ENCODE measurements at regions not wholly inside any gene's neighbourhood (a gene's known extent, or its start where the extent isn't known, plus 50 kb on each side); places are given as distances from the start of the nearest gene placed in this dataset.

GRCh38 chr3:11903047-11903446, 56.4 kb upstream of the TAMM41 start:
- no peak overlapping the region for H3K4me3 ChIP-seq
- no peaks in the 10 kb centered on the region for H3K36me3 ChIP-seq
- TF ChIP-seq POLR2A (IDR thresholded peaks at IDR 0.05) (no peak), CTCF (IDR thresholded peaks at IDR 0.05) (no peak)
- H3K9me3 ChIP-seq: no peaks in the 10 kb centered on the region
- 79 to 80% methylated on average over 10 to 12 of the region's 12 CpGs for WGBS, 2 donors
- no peak for DNase-seq
- no peaks in the 10 kb centered on the region for H3K4me1 ChIP-seq
- no peak overlapping the region for H3K27ac ChIP-seq
- intact Hi-C loops (cut with DNase I): no loop called here
- no peaks in the 10 kb centered on the region for H3K27me3 ChIP-seq

GRCh38 chr3:11903447-11903846, 56.8 kb upstream of the TAMM41 start:
- Histone ChIP-seq H3K36me3 (no peaks in the 10 kb centered on the region), H3K27ac (no peak overlapping the region), H3K27me3 (no peaks in the 10 kb centered on the region), H3K9me3 (no peaks in the 10 kb centered on the region), H3K4me1 (no peaks in the 10 kb centered on the region), H3K4me3 (no peak overlapping the region)
- DNase-seq: no peak
- intact Hi-C loops (cut with DNase I): no loop called here
- WGBS, 2 donors: 66% methylated on average over 6 of the region's 6 CpGs; no CpG with 5 or more reads in 1 of the 2 donors
- TF ChIP-seq CTCF (IDR thresholded peaks at IDR 0.05) (no peak), POLR2A (IDR thresholded peaks at IDR 0.05) (no peak)

- no peaks in the 10 kb centered on the region for H3K4me1 ChIP-seq
- DNase-seq: no peak
- intact Hi-C loops (cut with DNase I): no loop called here
- H3K4me3 ChIP-seq: no peak overlapping the region
- H3K36me3 ChIP-seq: no peaks in the 10 kb centered on the region
- no peak overlapping the region for H3K27ac ChIP-seq
- no peaks in the 10 kb centered on the region for H3K9me3 ChIP-seq
- WGBS, 2 donors: 51 to 65% methylated on average over 2 to 3 of the region's 4 CpGs
- TF ChIP-seq POLR2A (IDR thresholded peaks at IDR 0.05) (no peak), CTCF (IDR thresholded peaks at IDR 0.05) (no peak)
- no peaks in the 10 kb centered on the region for H3K27me3 ChIP-seq
These were observed 57.5 kb upstream of the TAMM41 start for GRCh38 chr3:11904157-11904556.

- TF ChIP-seq CTCF (IDR thresholded peaks at IDR 0.05) (no peak), POLR2A (IDR thresholded peaks at IDR 0.05) (no peak)
- no peak for DNase-seq
- Histone ChIP-seq H3K27ac (no peak overlapping the region), H3K4me3 (no peak overlapping the region), H3K36me3 (no peaks in the 10 kb centered on the region), H3K4me1 (no peaks in the 10 kb centered on the region), H3K27me3 (peaks cover 0 to 12% (median 0%) of the 10 kb centered on the region in 4 donors), H3K9me3 (no peaks in the 10 kb centered on the region)
- intact Hi-C loops (cut with DNase I): no loop called here
- 69 to 78% methylated on average over 8 of the region's 8 CpGs for WGBS, 2 donors
These were observed 59.7 kb upstream of the TAMM41 start for GRCh38 chr3:11906407-11906806.

- DNase-seq: no peak
- intact Hi-C loops (cut with DNase I): no loop called here
- 40 to 42% methylated on average over 7 to 8 of the region's 14 CpGs for WGBS, 2 donors
- H3K36me3 ChIP-seq: no peaks in the 10 kb centered on the region
- no peaks in the 10 kb centered on the region for H3K9me3 ChIP-seq
- H3K27me3 ChIP-seq: peaks cover 0 to 12% (median 0%) of the 10 kb centered on the region in 4 donors
- no peaks in the 10 kb centered on the region for H3K4me1 ChIP-seq
- no peak for TF ChIP-seq POLR2A (IDR thresholded peaks at IDR 0.05)
- no peak for TF ChIP-seq CTCF (IDR thresholded peaks at IDR 0.05)
- no peak overlapping the region for H3K27ac ChIP-seq
- H3K4me3 ChIP-seq: no peak overlapping the region
These were observed 61.3 kb upstream of the TAMM41 start for GRCh38 chr3:11907667-11908660.
